SU-DHL-6 (cell line): ENCODE measurements at regions not wholly inside any gene's neighbourhood (a gene's known extent, or its start where the extent isn't known, plus 50 kb on each side); places are given as distances from the start of the nearest gene placed in this dataset.

Source experiments
- CTCF ChIP-seq: fragments of 200-600 bp; sonication (generic); IDR thresholded peaks from one replicate; pipeline ENCODE4 v1.5.1; 2017; ENCODE audit warnings: antibody characterized with exemption, mild to moderate bottlenecking, low read length, moderate library complexity; ENCODE audit not compliant: insufficient read depth, poor library complexity, severe bottlenecking
- EZH2phosphoT487 ChIP-seq: fragments of 200-600 bp; sonication (generic), shearing (Covaris generic); conservative IDR thresholded peaks from 2 replicates; pipeline ENCODE4 v1.6.1; 2018; ENCODE audit warnings: mild to moderate bottlenecking, antibody characterized with exemption, low read length, moderate library complexity, mixed read lengths

- no peak for TF ChIP-seq CTCF
- TF ChIP-seq EZH2phosphoT487, result no peak
Observed at GRCh38 chr2:192783643-192784042, 588.9 kb upstream of the TMEFF2 start.
